GM12872 (cell line): ENCODE measurements at regions not wholly inside any gene's neighbourhood (a gene's known extent, or its start where the extent isn't known, plus 50 kb on each side); places are given as distances from the start of the nearest gene placed in this dataset.

Experiments
- CTCF ChIP-seq: IDR thresholded peaks from 3 replicates; pipeline ENCODE4 v1.5.1; 2011; ENCODE audit warnings: low read depth, mild to moderate bottlenecking, low read length, moderate library complexity; ENCODE audit not compliant: insufficient read depth

- no peak for TF ChIP-seq CTCF
These were observed 51.4 kb upstream of the SEC61G start for GRCh38 chr7:54810401-54810800.

DNA sequence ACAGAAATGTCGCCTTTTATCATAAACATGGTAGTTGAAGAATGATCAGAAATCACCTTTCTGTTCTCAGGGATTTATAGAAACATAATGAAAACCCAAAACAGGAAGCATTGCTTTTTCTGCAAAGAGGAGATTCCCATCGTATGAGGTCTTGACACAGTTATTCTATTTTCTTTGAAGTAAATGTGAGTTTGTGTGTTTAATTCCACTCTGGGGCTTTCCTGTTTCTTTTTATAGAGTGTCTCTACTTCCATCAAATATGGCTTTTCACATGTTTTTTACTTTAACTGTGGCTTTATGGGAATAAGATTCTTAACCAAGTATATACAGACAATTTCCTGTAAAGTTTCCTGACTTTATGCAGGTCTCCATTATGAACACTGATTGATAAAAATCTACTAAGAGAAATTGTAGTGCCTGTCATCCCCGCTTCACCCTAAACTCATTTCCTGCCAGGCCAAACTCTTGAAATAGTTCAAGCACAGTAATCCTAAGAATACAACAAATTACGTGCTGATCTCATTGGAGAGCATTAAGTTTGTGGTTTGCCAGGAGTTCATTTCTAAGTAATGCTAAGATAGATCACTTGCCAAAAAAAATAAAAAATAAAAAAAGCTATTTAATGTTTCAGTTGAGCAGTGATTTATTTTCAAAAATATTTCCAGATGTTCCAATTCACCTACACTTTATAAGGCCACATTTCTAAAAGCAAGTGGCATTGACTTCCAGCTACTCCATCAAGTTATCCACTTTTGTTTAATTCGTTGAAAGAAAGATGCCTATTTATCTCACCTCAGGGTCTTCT is 52.2 kb upstream of the SEC61G start:
- TF ChIP-seq CTCF: no peak

DNA sequence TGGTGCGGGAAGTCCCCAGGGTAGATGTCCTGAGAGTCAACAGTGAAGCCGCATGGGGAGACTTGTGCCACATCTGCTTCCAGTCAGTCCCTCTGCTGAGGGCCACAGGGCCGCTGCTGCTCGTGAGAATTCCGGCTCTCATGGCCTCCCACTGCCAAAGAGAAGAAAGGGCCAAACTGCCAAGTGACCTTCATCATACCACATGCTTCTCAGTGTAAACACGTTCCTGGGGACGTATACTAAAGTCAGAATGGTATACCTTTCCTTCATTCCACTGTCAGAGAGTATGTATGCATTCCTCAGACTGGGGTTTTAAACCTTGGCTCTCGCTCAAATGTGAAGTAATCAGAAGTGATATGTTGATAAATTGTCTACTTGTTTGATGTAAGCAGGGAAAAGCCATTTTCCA is 52.8 kb upstream of the SEC61G start:
- no peak for TF ChIP-seq CTCF

- TF ChIP-seq CTCF: no peak
These were observed 53.8 kb upstream of the SEC61G start for GRCh38 chr7:54812756-54813322.

- no peak for TF ChIP-seq CTCF
These were observed 54.4 kb upstream of the SEC61G start for GRCh38 chr7:54813398-54813797.

GRCh38 chr7:54814401-54814800 is 55.4 kb upstream of the SEC61G start:
- no peak for TF ChIP-seq CTCF

DNA sequence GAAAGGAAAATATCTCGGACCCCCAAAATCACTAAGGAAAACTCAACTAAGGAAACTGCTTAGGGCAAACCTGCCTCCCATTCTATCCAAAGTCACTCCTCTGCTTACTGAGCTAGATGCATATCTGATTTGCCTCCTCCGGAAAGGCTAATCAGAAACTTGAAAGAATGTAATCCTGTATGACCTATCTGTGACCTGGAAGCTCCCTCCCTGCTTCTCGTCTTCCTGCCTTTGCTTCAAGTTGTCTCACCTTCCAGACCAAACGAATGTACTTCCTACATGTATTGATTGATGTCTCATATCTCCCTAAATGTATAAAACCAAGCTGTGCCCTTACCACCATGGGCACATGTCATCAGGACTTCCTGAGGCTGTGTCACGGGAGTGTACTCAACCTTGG is 58.1 kb upstream of the SEC61G start:
- TF ChIP-seq CTCF: no peak
